Transverse colon (tissue), 4 donors: ENCODE measurements at regions not wholly inside any gene's neighbourhood (a gene's known extent, or its start where the extent isn't known, plus 50 kb on each side); places are given as distances from the start of the nearest gene placed in this dataset.
"Not testable (repeated sequence)": the region's sequence is repeated elsewhere in the genome, so short reads cannot be mapped to it uniquely, and the experiment has no call there.

Experiments used
- DNase-seq: peaks from one replicate; pipeline ENCODE4 v3.0.0-alpha.2; 2019
- H3K27ac ChIP-seq, 4 donors: fragments of 200-600 bp; sonication (generic); 2 replicates each; pipeline ENCODE4 v1.5.1; 2016 to 2018; ENCODE audit warnings: inconsistent platforms in 4 of 4
- H3K27me3 ChIP-seq: fragments of 200-600 bp; sonication (generic); 2 replicates; pipeline ENCODE4 v1.5.1; 2017; ENCODE audit warnings: inconsistent platforms
- H3K36me3 ChIP-seq, 4 donors: fragments of 200-600 bp; sonication (generic); 2 replicates each; pipeline ENCODE4 v1.5.1; 2017 to 2019; ENCODE audit warnings: inconsistent platforms in 4 of 4
- H3K4me1 ChIP-seq, 4 donors: fragments of 200-600 bp; sonication (generic); 2 replicates each; pipeline ENCODE4 v1.5.1; 2017 to 2020; ENCODE audit warnings: inconsistent platforms in 4 of 4
- H3K4me3 ChIP-seq, 4 donors: fragments of 200-600 bp; sonication (generic); 1 replicate in 1 of 4; 2 replicates in 3 of 4; pipeline versions ENCODE4 v1.5.1 to v1.6.1; 2017 to 2019; ENCODE audit warnings: inconsistent platforms in 4 of 4
- H3K9me3 ChIP-seq, 2 donors: fragments of 200-600 bp; sonication (generic); 2 replicates each; pipeline ENCODE4 v1.5.1; 2017 to 2019; ENCODE audit warnings: inconsistent platforms in 2 of 2
- EP300 ChIP-seq: sonication (generic); formaldehyde crosslinking; IDR thresholded peaks from one replicate; pipeline ENCODE4 v1.6.1; 2017; ENCODE audit warnings: antibody characterized with exemption, low read depth
- POLR2A ChIP-seq: fragments of 450-650 bp; IDR thresholded peaks from one replicate; pipeline ENCODE4 v1.6.1; 2016; ENCODE audit warnings: antibody characterized with exemption, mild to moderate bottlenecking, moderate library complexity
- POLR2AphosphoS5 ChIP-seq, 3 donors: sonication (generic); formaldehyde crosslinking; IDR thresholded peaks; one replicate each; pipeline ENCODE4 v1.6.1; 2016; ENCODE audit warnings: antibody characterized with exemption in 3 of 3
- WGBS, 2 donors: methylation state at CpG; one replicate each; pipeline ENCODE4 v1.1.5; 2018; ENCODE audit warnings: low coverage in 1 of 2; 5-methylcytosine and 5-hydroxymethylcytosine counted together
- in situ Hi-C, 4 donors: fragments of 200-750 bp; cut with MboI; loops; one replicate each; pipeline versions ENCODE4 v1.15.0 to v1.15.1; 2017; ENCODE audit warnings: low sequenced_read_pairs in 3 of 4, low pct_ligation_motif_present in 1 of 4, low pct_unique_long_range_greater_than_20kb in 1 of 4
- intact Hi-C: fragments of 100-400 bp; cut with DNase I; formaldehyde crosslinking; loops from one replicate; pipeline ENCODE4 v1.15.1; 2023; ENCODE audit warnings: low total_unique reads
- TF ChIP-seq, protein P1 (sequence below), 5 experiments: fragments of 200-600 bp in 3 of 5; fragments of 450-650 bp in 2 of 5; sonication (generic) in 3 of 5; IDR thresholded peaks; 1 replicate in 2 of 5; 2 replicates in 3 of 5; pipeline ENCODE4 v1.5.1; 2016 to 2017; ENCODE audit warnings: antibody characterized with exemption in 5 of 5, inconsistent platforms in 3 of 5, mild to moderate bottlenecking in 2 of 5, moderate library complexity in 1 of 5

- 37 to 38% methylated on average over 2 of the region's 2 CpGs for WGBS, 2 donors
- Histone ChIP-seq H3K9me3 (peaks cover 0 to 4% of the 10 kb centered on the region in 2 donors), H3K4me1 (no peaks in the 10 kb centered on the region), H3K27me3 (no peaks in the 10 kb centered on the region), H3K36me3 (no peaks in the 10 kb centered on the region), H3K4me3 (no peak overlapping the region), H3K27ac (no peak overlapping the region)
- TF ChIP-seq, protein P1, sequence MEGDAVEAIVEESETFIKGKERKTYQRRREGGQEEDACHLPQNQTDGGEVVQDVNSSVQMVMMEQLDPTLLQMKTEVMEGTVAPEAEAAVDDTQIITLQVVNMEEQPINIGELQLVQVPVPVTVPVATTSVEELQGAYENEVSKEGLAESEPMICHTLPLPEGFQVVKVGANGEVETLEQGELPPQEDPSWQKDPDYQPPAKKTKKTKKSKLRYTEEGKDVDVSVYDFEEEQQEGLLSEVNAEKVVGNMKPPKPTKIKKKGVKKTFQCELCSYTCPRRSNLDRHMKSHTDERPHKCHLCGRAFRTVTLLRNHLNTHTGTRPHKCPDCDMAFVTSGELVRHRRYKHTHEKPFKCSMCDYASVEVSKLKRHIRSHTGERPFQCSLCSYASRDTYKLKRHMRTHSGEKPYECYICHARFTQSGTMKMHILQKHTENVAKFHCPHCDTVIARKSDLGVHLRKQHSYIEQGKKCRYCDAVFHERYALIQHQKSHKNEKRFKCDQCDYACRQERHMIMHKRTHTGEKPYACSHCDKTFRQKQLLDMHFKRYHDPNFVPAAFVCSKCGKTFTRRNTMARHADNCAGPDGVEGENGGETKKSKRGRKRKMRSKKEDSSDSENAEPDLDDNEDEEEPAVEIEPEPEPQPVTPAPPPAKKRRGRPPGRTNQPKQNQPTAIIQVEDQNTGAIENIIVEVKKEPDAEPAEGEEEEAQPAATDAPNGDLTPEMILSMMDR (IDR thresholded peaks at IDR 0.05) = no peak
- TF ChIP-seq POLR2A = no peak
- no peak for TF ChIP-seq EP300
- TF ChIP-seq POLR2AphosphoS5 (IDR thresholded peaks at IDR 0.05) = no peak
- intact Hi-C loops (no loop called here), in situ Hi-C loops (loop anchor here in 1 of 4 donors (25.0 kb wide), 1 partner anchor 1505 kb away; no protein-coding TSS in a partner anchor)
- DNase-seq = no peak
Measured at GRCh38 chr4:15167743-15168142, 165.5 kb downstream of the CPEB2 start.

GRCh38 chr4:15168759-15169158 lies 166.5 kb downstream of the CPEB2 start:
- no peak overlapping the region for H3K4me3 ChIP-seq
- no peak for TF ChIP-seq EP300
- TF ChIP-seq, protein P1 (IDR thresholded peaks at IDR 0.05) = no peak
- no peak for TF ChIP-seq POLR2AphosphoS5 (IDR thresholded peaks at IDR 0.05)
- no peak for TF ChIP-seq POLR2A
- no peaks in the 10 kb centered on the region for H3K4me1 ChIP-seq
- no peaks in the 10 kb centered on the region for H3K27me3 ChIP-seq
- H3K9me3 ChIP-seq = peaks cover 0 to 4% of the 10 kb centered on the region in 2 donors
- H3K36me3 ChIP-seq = no peaks in the 10 kb centered on the region
- H3K27ac ChIP-seq = no peak overlapping the region
- intact Hi-C loops = no loop called here
- in situ Hi-C loops = loop anchor here in 1 of 4 donors (25.0 kb wide), 1 partner anchor 1506 kb away; no protein-coding TSS in a partner anchor
- no peak for DNase-seq

DNA sequence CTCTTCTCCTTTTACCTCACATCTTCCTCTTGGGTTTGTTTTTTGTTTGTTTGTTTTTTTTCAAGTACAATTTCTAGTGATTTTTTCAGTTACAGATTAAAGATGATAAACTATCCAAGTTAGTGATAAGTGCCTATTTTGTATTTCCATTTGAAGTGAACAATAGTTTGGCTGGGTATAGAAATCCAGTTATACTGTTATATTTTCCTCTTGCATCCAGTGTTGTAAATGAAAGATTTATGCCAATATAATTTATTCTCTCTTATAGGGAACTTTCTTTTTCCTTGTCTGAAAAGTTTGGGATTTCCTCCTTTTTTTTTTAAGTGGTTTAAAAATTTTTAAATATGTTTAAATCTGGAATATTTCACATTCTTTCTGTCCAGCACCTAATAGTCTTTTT lies 169.4 kb downstream of the CPEB2 start:
- DNase-seq = no peak

DNA sequence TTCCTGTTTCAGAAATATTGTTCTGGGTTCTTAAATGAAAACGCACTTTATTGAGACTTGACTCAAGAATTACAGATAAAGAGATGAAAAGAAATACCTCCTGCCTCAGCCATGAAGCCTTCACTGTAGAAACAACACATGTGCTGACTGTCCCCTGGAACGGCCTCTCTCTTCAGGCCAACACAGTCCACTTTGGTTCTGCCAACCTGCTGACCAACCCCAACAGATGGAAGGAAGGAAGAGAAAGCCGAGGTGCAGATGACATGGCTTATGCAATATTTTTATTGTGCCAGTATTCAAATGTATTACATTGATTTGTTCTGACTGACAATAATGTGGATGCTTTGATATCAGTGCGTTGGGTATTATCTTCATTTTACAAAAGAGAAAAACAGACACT lies 171.0 kb downstream of the CPEB2 start:
- H3K9me3 ChIP-seq = peaks cover 0 to 4% of the 10 kb centered on the region in 2 donors
- no peak overlapping the region for H3K4me3 ChIP-seq
- TF ChIP-seq POLR2A = no peak
- TF ChIP-seq, protein P1 (IDR thresholded peaks at IDR 0.05) = no peak
- no peak for TF ChIP-seq EP300
- TF ChIP-seq POLR2AphosphoS5 (IDR thresholded peaks at IDR 0.05) = no peak
- H3K27ac ChIP-seq = no peak overlapping the region
- WGBS, 2 donors = 61 to 80% methylated on average over 4 of the region's 4 CpGs
- no peak for DNase-seq
- intact Hi-C loops = no loop called here
- H3K4me1 ChIP-seq = no peaks in the 10 kb centered on the region
- in situ Hi-C loops = loop anchor here in 1 of 4 donors (25.0 kb wide), 1 partner anchor 1511 kb away; no protein-coding TSS in a partner anchor
- no peaks in the 10 kb centered on the region for H3K36me3 ChIP-seq
- no peaks in the 10 kb centered on the region for H3K27me3 ChIP-seq

More for the DNA sequence above, 169.4 kb downstream of the CPEB2 start:
- Histone ChIP-seq H3K4me3 (no peak overlapping the region), H3K27ac (no peak overlapping the region), H3K27me3 (no peaks in the 10 kb centered on the region), H3K36me3 (no peaks in the 10 kb centered on the region), H3K9me3 (peaks cover 0 to 4% of the 10 kb centered on the region in 2 donors), H3K4me1 (no peaks in the 10 kb centered on the region)
- TF ChIP-seq, protein P1 (IDR thresholded peaks at IDR 0.05) = no peak
- TF ChIP-seq POLR2AphosphoS5 (IDR thresholded peaks at IDR 0.05) (no peak), POLR2A (no peak), EP300 (no peak)
- intact Hi-C loops = no loop called here
- in situ Hi-C loops = loop anchor here in 1 of 4 donors (25.0 kb wide), 1 partner anchor 1509 kb away; no protein-coding TSS in a partner anchor

DNA sequence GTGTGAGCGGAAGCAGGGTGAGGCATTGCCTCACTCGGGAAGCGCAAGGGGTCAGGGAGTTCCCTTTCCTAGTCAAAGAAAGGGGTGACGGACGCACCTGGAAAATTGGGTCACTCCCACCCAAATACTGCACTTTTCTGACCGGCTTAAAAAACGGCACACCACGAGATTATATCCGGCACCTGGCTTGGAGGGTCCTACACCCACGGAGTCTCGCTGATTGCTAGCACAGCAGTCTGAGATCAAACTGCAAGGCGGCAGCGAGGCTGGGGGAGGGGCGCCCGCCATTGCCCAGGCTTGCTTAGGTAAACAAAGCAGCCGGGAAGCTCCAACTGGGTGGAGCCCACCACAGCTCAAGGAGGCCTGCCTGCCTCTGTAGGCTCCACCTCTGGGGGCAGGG lies 171.9 kb downstream of the CPEB2 start:
- not testable (repeated sequence) for H3K4me1 ChIP-seq

DNA sequence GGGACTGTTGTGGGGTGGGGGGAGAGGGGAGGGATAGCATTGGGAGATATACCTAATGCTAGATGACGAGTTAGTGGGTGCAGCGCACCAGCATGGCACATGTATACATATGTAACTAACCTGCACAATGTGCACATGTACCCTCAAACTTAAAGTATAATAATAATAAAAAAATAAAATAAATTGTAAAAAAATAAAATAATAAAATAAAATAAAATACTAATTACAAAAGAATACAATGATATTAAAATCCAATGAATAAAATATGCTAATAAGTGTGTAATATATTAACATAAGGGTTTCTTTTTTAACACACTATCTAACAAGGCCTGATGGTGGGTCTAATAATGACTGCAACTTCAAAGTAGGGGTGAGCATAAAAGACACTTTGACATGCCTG lies 177.6 kb downstream of the CPEB2 start:
- H3K4me1 ChIP-seq, intact Hi-C loops, H3K27ac ChIP-seq, H3K9me3 ChIP-seq, DNase-seq, H3K27me3 ChIP-seq, H3K36me3 ChIP-seq, in situ Hi-C loops, H3K4me3 ChIP-seq: not testable (repeated sequence)
- WGBS, 2 donors = 90% methylated on average over 2 of the region's 2 CpGs; no CpG with 5 or more reads in 1 of the 2 donors

More for the DNA sequence above, 171.9 kb downstream of the CPEB2 start:
- intact Hi-C loops, DNase-seq, H3K9me3 ChIP-seq, H3K36me3 ChIP-seq, H3K27ac ChIP-seq, H3K27me3 ChIP-seq, H3K4me3 ChIP-seq: not testable (repeated sequence)
- in situ Hi-C loops = loop anchor here in 1 of 4 donors (25.0 kb wide), 1 partner anchor 1512 kb away; no protein-coding TSS in a partner anchor
- WGBS, 2 donors = 82% methylated on average over 11 of the region's 16 CpGs; no CpG with 5 or more reads in 1 of the 2 donors
